RWPE2 (cell line): ENCODE measurements at regions not wholly inside any gene's neighbourhood (a gene's known extent, or its start where the extent isn't known, plus 50 kb on each side); places are given as distances from the start of the nearest gene placed in this dataset.

Experiments
- ATAC-seq: fragments of 200-7000 bp; cut with Tn5 transposase; 3 replicates; pipeline ENCODE4 v1.9.1; 2021; ENCODE audit warnings: low read depth
- DNase-seq: peaks from one replicate; pipeline ENCODE4 v3.0.0-alpha.2; 2020; ENCODE audit warnings: low spot score
- H3K27ac ChIP-seq: fragments of 450-650 bp; 2 replicates; pipeline ENCODE4 v1.5.1; 2017; ENCODE audit warnings: mild to moderate bottlenecking; ENCODE audit not compliant: poor library complexity, severe bottlenecking
- H3K27me3 ChIP-seq: fragments of 250-450 bp; sonication (Bioruptor Pico); 2 replicates; pipeline ENCODE4 v1.5.1; 2021; ENCODE audit warnings: mild to moderate bottlenecking, moderate library complexity; ENCODE audit not compliant: insufficient read depth, poor library complexity, severe bottlenecking
- H3K36me3 ChIP-seq: fragments of 250-450 bp; sonication (Bioruptor Pico); 2 replicates; pipeline ENCODE4 v1.5.1; 2020; ENCODE audit warnings: low read depth, mild to moderate bottlenecking, moderate library complexity
- H3K4me1 ChIP-seq: fragments of 250-450 bp; sonication (Bioruptor Pico); 2 replicates; pipeline ENCODE4 v1.5.1; 2021; ENCODE audit warnings: mild to moderate bottlenecking, moderate library complexity; ENCODE audit not compliant: insufficient read depth, poor library complexity, severe bottlenecking
- H3K4me3 ChIP-seq: fragments of 250-450 bp; sonication (Bioruptor Pico); 2 replicates; pipeline ENCODE4 v1.5.1; 2021; ENCODE audit warnings: mild to moderate bottlenecking, moderate library complexity; ENCODE audit not compliant: severe bottlenecking
- H3K9me3 ChIP-seq: fragments of 250-450 bp; sonication (Bioruptor Pico); 2 replicates; pipeline ENCODE4 v1.5.1; 2021; ENCODE audit warnings: mild to moderate bottlenecking, moderate library complexity; ENCODE audit not compliant: severe bottlenecking
- TF ChIP-seq, protein P1 (sequence below): fragments of 450-650 bp; IDR thresholded peaks from one replicate; pipeline ENCODE4 v1.5.1; 2017; ENCODE audit warnings: mild to moderate bottlenecking, moderate library complexity; ENCODE audit not compliant: poor library complexity, severe bottlenecking

DNA sequence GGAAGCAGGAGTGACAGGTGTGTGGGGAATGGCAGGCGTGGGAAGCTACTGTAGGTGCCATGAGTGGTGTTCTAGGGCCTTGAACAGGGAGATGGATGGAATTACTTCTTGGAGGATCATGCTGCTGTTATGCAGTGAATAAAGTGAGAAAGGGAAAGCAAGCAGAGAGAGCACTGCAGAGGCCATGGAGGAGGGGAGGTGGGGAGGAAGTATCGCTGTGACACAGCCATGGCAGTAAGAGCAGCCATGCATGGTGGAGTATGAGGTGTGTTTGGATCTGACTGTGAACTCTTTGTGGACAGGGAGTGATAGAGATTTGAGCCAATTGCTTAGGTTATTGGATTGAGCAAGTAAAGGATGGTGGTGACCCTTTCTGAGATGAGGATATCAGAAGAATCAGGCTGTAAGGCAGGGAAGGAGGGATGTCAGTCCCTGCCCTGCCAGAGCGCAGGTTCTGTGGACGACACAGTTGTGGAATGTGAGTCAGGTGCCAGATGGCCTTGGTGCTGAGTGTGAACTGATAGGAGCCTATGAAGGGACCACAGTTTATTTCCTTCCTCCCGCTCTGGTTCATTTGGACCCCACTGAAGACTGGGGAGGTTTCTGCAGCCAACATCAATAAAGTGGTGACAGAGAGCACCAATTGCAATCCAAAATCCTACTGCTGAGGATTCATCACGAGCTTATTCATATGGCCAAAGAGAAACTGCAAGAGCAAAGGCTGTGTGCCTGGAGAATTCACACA, 105.5 kb upstream of the TMEM72 start:
- peaks cover 3% of the 10 kb centered on the region for H3K9me3 ChIP-seq
- no peaks in the 10 kb centered on the region for H3K27me3 ChIP-seq
- H3K27ac ChIP-seq, result no peak overlapping the region
- no peak for DNase-seq
- H3K36me3 ChIP-seq, result no peaks in the 10 kb centered on the region
- TF ChIP-seq, protein P1, sequence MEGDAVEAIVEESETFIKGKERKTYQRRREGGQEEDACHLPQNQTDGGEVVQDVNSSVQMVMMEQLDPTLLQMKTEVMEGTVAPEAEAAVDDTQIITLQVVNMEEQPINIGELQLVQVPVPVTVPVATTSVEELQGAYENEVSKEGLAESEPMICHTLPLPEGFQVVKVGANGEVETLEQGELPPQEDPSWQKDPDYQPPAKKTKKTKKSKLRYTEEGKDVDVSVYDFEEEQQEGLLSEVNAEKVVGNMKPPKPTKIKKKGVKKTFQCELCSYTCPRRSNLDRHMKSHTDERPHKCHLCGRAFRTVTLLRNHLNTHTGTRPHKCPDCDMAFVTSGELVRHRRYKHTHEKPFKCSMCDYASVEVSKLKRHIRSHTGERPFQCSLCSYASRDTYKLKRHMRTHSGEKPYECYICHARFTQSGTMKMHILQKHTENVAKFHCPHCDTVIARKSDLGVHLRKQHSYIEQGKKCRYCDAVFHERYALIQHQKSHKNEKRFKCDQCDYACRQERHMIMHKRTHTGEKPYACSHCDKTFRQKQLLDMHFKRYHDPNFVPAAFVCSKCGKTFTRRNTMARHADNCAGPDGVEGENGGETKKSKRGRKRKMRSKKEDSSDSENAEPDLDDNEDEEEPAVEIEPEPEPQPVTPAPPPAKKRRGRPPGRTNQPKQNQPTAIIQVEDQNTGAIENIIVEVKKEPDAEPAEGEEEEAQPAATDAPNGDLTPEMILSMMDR, result no peak
- no peak overlapping the region for H3K4me3 ChIP-seq
- no peak for ATAC-seq
- peaks cover 12% of the 10 kb centered on the region for H3K4me1 ChIP-seq

DNA sequence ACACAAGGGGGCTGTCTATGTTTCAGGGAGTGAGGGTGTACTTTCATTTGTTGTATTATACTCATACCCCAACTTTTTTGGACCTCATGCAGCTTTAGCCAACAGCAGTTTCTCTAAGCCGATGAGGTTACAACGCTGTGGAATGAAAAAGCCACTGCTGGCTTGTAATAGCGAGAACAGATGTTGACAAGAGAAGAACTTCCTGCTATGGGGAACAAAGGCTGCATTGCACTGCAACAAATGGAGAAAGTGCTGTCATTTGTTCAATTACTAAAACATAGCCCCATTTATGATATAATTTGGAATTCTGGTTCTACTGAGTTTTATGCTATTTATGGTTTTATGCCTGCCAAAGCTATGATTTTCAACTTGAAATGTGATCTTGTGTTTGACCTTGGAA, 104.2 kb upstream of the TMEM72 start:
- ATAC-seq, result no peak
- Histone ChIP-seq H3K4me3 (no peak overlapping the region), H3K27ac (no peak overlapping the region), H3K9me3 (peaks cover 3% of the 10 kb centered on the region), H3K27me3 (no peaks in the 10 kb centered on the region), H3K4me1 (no peaks in the 10 kb centered on the region), H3K36me3 (no peaks in the 10 kb centered on the region)
- no peak for DNase-seq
- TF ChIP-seq, protein P1, result no peak

DNA sequence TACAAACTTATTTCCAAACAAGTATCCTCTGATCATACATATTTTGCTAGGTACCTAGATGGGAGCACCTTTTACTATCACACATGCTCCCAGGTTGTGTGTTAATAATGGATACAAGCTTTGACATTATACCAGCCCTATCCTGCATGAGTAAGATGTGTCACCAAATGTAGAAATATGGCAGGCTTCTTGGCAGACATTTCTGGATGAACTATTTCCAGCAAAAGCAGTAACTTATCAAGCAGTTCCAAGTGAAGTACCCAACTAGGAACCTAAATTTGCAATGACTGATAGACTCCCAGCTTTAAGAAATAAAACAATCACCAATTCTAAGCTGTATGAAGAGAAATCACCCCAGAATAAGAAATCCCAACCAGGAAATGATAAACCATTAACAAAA, 103.7 kb upstream of the TMEM72 start:
- H3K27ac ChIP-seq, result no peak overlapping the region
- ATAC-seq, result no peak
- no peak for DNase-seq

DNA sequence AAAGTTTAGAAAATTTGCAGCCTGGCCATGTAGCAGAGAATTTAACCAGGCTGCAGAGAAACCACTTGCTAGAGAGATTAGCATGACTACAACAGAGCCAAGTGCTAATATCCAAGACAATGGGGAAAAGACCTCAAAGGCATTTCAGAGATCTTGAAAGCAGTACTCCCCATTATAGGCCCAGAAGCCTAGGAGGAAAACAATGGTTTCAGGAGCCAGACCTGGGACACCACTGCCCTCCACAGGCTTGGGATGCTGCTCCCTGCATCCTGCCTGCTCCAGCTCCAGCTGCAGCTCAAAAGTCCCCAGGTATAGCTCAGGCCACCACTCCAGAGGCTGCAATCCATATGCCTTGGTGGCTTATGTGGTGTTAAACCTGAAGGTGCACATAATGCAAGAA, 101.5 kb upstream of the TMEM72 start:
- peaks cover 2% of the 10 kb centered on the region for H3K9me3 ChIP-seq
- no peak overlapping the region for H3K27ac ChIP-seq
- H3K36me3 ChIP-seq, result no peaks in the 10 kb centered on the region
- H3K27me3 ChIP-seq, result no peaks in the 10 kb centered on the region
- no peaks in the 10 kb centered on the region for H3K4me1 ChIP-seq
- no peak overlapping the region for H3K4me3 ChIP-seq
- DNase-seq, result no peak
- no peak; the same call in 2 of the 3 replicates for ATAC-seq
- TF ChIP-seq, protein P1, result peak; percentile 11

More for the DNA sequence above, 103.7 kb upstream of the TMEM72 start:
- no peak overlapping the region for H3K4me3 ChIP-seq
- H3K4me1 ChIP-seq, result no peaks in the 10 kb centered on the region
- no peaks in the 10 kb centered on the region for H3K36me3 ChIP-seq
- TF ChIP-seq, protein P1, result no peak
- H3K9me3 ChIP-seq, result peaks cover 3% of the 10 kb centered on the region
- H3K27me3 ChIP-seq, result no peaks in the 10 kb centered on the region

DNA sequence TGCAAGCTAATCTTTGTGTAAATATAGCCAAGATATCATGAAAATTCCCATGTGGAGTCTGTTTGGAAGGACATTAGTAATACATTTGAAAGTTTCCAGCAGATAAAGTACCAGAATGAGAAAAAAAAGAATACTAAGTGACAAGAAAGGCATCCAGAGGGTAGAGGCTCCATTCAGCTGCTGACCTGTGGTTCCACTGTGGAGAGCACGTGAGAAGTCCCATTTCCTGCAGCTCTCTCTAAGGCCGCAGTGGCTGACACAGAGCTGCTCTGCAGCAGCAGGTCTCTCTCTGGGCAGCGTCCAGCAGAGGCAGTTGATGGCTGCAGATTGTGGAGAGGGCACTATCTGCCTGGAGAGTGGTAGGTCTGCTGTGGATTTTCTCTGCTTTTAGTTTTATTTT, 100.1 kb upstream of the TMEM72 start:
- H3K4me1 ChIP-seq, result no peaks in the 10 kb centered on the region
- H3K27me3 ChIP-seq, result no peaks in the 10 kb centered on the region
- no peaks in the 10 kb centered on the region for H3K36me3 ChIP-seq
- no peak for ATAC-seq
- TF ChIP-seq, protein P1, result no peak
- no peak overlapping the region for H3K4me3 ChIP-seq
- DNase-seq, result no peak
- no peak overlapping the region for H3K27ac ChIP-seq
- H3K9me3 ChIP-seq, result no peaks in the 10 kb centered on the region
